ENCODE measurements at regions not wholly inside any gene's neighbourhood (a gene's known extent, or its start where the extent isn't known, plus 50 kb on each side); places are given as distances from the start of the nearest gene placed in this dataset.

DNA sequence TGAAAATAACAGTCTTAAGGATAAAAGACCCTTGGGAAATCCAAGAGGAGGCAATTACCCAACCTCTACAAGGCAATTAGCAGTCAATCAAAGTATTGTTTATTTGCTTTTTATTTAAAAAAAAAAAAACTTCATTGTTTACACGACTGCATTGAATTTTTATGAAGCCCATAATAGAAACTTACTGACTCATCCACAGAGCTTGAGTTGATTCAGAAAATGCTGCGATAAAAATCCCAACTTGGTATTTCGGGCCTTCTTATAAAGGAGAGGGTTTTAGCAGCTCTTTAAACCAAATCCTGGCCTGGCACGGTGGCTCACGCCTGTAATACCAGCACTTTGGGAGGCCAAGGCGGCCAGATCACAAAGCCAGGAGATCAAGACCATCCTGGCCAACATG is 69.2 kb upstream of the PALS2 start:
- no peaks in the 10 kb centered on the region for H3K4me1 ChIP-seq
- 62 to 84% (median 82%) methylated on average over 6 of the region's 6 CpGs for WGBS, 3 donors
- H3K27ac ChIP-seq = no peak overlapping the region
- no peaks in the 10 kb centered on the region for H3K9me3 ChIP-seq
- no peak for ATAC-seq
- no peak for DNase-seq
- no peaks in the 10 kb centered on the region for H3K36me3 ChIP-seq (ENCODE audit: insufficient read depth in 1 of 2, low read depth in 1 of 2)
- TF ChIP-seq, protein P1, sequence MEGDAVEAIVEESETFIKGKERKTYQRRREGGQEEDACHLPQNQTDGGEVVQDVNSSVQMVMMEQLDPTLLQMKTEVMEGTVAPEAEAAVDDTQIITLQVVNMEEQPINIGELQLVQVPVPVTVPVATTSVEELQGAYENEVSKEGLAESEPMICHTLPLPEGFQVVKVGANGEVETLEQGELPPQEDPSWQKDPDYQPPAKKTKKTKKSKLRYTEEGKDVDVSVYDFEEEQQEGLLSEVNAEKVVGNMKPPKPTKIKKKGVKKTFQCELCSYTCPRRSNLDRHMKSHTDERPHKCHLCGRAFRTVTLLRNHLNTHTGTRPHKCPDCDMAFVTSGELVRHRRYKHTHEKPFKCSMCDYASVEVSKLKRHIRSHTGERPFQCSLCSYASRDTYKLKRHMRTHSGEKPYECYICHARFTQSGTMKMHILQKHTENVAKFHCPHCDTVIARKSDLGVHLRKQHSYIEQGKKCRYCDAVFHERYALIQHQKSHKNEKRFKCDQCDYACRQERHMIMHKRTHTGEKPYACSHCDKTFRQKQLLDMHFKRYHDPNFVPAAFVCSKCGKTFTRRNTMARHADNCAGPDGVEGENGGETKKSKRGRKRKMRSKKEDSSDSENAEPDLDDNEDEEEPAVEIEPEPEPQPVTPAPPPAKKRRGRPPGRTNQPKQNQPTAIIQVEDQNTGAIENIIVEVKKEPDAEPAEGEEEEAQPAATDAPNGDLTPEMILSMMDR (IDR thresholded peaks at IDR 0.05) = no peak
- intact Hi-C loops (cut with DNase I) = no loop called here
- H3K27me3 ChIP-seq (ENCODE audit: insufficient read depth in 3 of 3, low read length in 2 of 3) = no peaks in the 10 kb centered on the region
- no peak overlapping the region for H3K4me3 ChIP-seq

DNA sequence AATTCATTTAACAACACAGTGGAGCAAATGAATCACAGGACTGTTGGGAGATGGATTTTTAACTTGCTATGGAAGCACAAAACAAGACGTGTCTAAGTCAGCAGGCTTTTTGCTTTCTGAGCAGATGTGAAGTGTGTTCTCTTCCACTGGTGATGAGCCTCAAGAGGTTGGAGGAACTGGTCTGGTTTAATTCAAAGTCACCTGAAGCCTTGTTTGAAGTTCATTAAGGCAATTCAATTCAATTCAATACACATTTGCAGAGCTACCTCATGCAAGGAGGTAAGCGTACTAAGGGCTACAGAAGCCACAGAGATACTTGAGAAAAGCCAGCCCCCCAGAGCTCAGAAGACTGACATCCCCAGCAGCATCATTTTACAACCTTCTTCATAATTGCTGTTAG is 68.4 kb upstream of the PALS2 start:
- TF ChIP-seq, protein P1 (IDR thresholded peaks at IDR 0.05) = no peak
- no peaks in the 10 kb centered on the region for H3K36me3 ChIP-seq (ENCODE audit: insufficient read depth in 1 of 2, low read depth in 1 of 2)
- 67 to 79% (median 73%) methylated on average over 2 of the region's 2 CpGs for WGBS, 3 donors
- no peaks in the 10 kb centered on the region for H3K4me1 ChIP-seq
- intact Hi-C loops (cut with DNase I) = no loop called here
- no peak overlapping the region for H3K27ac ChIP-seq
- no peaks in the 10 kb centered on the region for H3K9me3 ChIP-seq
- no peak for ATAC-seq
- no peak for DNase-seq
- H3K27me3 ChIP-seq (ENCODE audit: insufficient read depth in 3 of 3, low read length in 2 of 3) = no peaks in the 10 kb centered on the region
- H3K4me3 ChIP-seq = no peak overlapping the region

GRCh38 chr7:24505968-24506367 is 67.3 kb upstream of the PALS2 start:
- TF ChIP-seq, protein P1 (IDR thresholded peaks at IDR 0.05) = no peak
- 81 to 97% (median 82%) methylated on average over 1 of the region's 1 CpG for WGBS, 3 donors

GRCh38 chr7:24508316-24508715 is 64.9 kb upstream of the PALS2 start:
- TF ChIP-seq, protein P1 (IDR thresholded peaks at IDR 0.05) = no peak
- DNase-seq (no peak), ATAC-seq (no peak)
- no peak overlapping the region for H3K27ac ChIP-seq
- H3K4me1 ChIP-seq = no peaks in the 10 kb centered on the region
- WGBS, 3 donors = 55 to 69% (median 60%) methylated on average over 4 of the region's 4 CpGs
- no peaks in the 10 kb centered on the region for H3K9me3 ChIP-seq
- H3K4me3 ChIP-seq = no peak overlapping the region
- H3K27me3 ChIP-seq (ENCODE audit: insufficient read depth in 3 of 3, low read length in 2 of 3) = no peaks in the 10 kb centered on the region
- intact Hi-C loops (cut with DNase I) = no loop called here
- H3K36me3 ChIP-seq (ENCODE audit: insufficient read depth in 1 of 2, low read depth in 1 of 2) = no peaks in the 10 kb centered on the region

More at GRCh38 chr7:24505968-24506367, 67.3 kb upstream of the PALS2 start:
- ATAC-seq = no peak
- Histone ChIP-seq H3K27ac (no peak overlapping the region), H3K36me3 (ENCODE audit: insufficient read depth in 1 of 2, low read depth in 1 of 2) (no peaks in the 10 kb centered on the region), H3K4me1 (no peaks in the 10 kb centered on the region), H3K4me3 (no peak overlapping the region), H3K9me3 (no peaks in the 10 kb centered on the region), H3K27me3 (ENCODE audit: insufficient read depth in 3 of 3, low read length in 2 of 3) (no peaks in the 10 kb centered on the region)
- DNase-seq = no peak
- intact Hi-C loops (cut with DNase I) = no loop called here

DNA sequence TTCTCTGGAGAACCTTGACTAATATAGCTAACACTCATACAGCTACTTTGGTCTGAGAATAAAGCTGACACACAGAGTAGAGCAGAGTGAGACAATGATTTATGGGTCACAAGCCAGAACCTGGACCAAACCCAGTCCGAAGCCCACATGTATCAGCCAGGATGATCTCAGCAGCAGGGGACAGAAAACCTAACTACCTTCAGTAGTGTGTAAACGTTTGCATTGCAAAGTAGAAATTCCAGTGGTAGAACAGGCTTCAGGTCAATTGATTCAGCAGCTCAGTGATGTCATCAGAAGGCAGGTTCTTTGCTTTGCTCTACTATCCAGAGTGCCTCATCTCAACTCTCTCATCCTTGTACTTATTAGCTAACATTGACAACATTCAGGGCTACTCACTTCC is 62.5 kb upstream of the PALS2 start:
- ATAC-seq (no peak), DNase-seq (no peak)
- Histone ChIP-seq H3K27ac (no peak overlapping the region), H3K27me3 (ENCODE audit: insufficient read depth in 3 of 3, low read length in 2 of 3) (no peaks in the 10 kb centered on the region), H3K36me3 (ENCODE audit: insufficient read depth in 1 of 2, low read depth in 1 of 2) (no peaks in the 10 kb centered on the region), H3K4me3 (no peak overlapping the region), H3K4me1 (no peaks in the 10 kb centered on the region), H3K9me3 (no peaks in the 10 kb centered on the region)
- intact Hi-C loops (cut with DNase I) = no loop called here
- 50 to 58% (median 54%) methylated on average over 2 of the region's 2 CpGs for WGBS, 3 donors
- TF ChIP-seq, protein P1 (IDR thresholded peaks at IDR 0.05) = no peak

All from psoas muscle (tissue), 7 donors.